GM23248 (cell line): ENCODE measurements at regions not wholly inside any gene's neighbourhood (a gene's known extent, or its start where the extent isn't known, plus 50 kb on each side); places are given as distances from the start of the nearest gene placed in this dataset.

ENCODE experiments used
- DNase-seq: peaks from one replicate; pipeline ENCODE4 v3.0.0-alpha.2; 2015
- H2AFZ ChIP-seq: fragments of 200-600 bp; sonication (generic); 2 replicates; pipeline ENCODE4 v1.6.1; 2016; ENCODE audit warnings: antibody characterized with exemption
- H3F3A ChIP-seq: fragments of 200-600 bp; sonication (generic); 2 replicates; pipeline ENCODE4 v1.6.1; 2016; ENCODE audit warnings: mild to moderate bottlenecking, antibody characterized with exemption, mixed run types; ENCODE audit not compliant: insufficient read depth
- H3K27ac ChIP-seq: fragments of 200-600 bp; sonication (generic); 2 replicates; pipeline ENCODE4 v1.5.1; 2016; ENCODE audit warnings: mild to moderate bottlenecking
- H3K27me3 ChIP-seq: fragments of 200-600 bp; sonication (generic); replicated peaks from 2 replicates; pipeline ENCODE4 v1.6.1; 2016; ENCODE audit warnings: mild to moderate bottlenecking; ENCODE audit not compliant: insufficient read depth
- H3K36me3 ChIP-seq: fragments of 200-600 bp; sonication (generic); 2 replicates; pipeline ENCODE4 v1.6.1; 2016; ENCODE audit warnings: low read depth, mild to moderate bottlenecking
- H3K4me1 ChIP-seq: fragments of 200-600 bp; sonication (generic); 2 replicates; pipeline ENCODE4 v1.6.1; 2016; ENCODE audit warnings: mild to moderate bottlenecking; ENCODE audit not compliant: insufficient read depth
- H3K4me2 ChIP-seq: fragments of 200-600 bp; sonication (generic); one replicate; pipeline ENCODE4 v1.6.1; 2016; ENCODE audit warnings: mild to moderate bottlenecking; ENCODE audit not compliant: unreplicated experiment
- H3K4me3 ChIP-seq: fragments of 200-600 bp; sonication (generic); 2 replicates; pipeline ENCODE4 v1.5.1; 2016; ENCODE audit warnings: mild to moderate bottlenecking
- H3K79me2 ChIP-seq: fragments of 200-600 bp; sonication (generic); 2 replicates; pipeline ENCODE4 v1.6.1; 2016; ENCODE audit warnings: mild to moderate bottlenecking; ENCODE audit not compliant: insufficient read depth
- H3K9ac ChIP-seq: fragments of 200-600 bp; sonication (generic); 2 replicates; pipeline ENCODE4 v1.6.1; 2016; ENCODE audit warnings: mild to moderate bottlenecking
- H3K9me2 ChIP-seq: fragments of 200-600 bp; sonication (generic); 2 replicates; pipeline ENCODE4 v1.6.1; 2016; ENCODE audit warnings: mixed run types, mild to moderate bottlenecking, moderate library complexity; ENCODE audit not compliant: insufficient read depth
- H3K9me3 ChIP-seq: fragments of 200-600 bp; sonication (generic); one replicate; pipeline ENCODE4 v1.6.1; 2017; ENCODE audit warnings: low read depth
- H4K20me1 ChIP-seq: fragments of 200-600 bp; sonication (generic); 2 replicates; pipeline ENCODE4 v1.6.0; 2016; ENCODE audit not compliant: insufficient read depth
- EZH2 ChIP-seq: fragments of 200-600 bp; sonication (generic); IDR thresholded peaks from 2 replicates; pipeline ENCODE4 v1.6.1; 2018; ENCODE audit warnings: antibody characterized with exemption, mild to moderate bottlenecking; ENCODE audit not compliant: insufficient read depth, poor library complexity, severe bottlenecking
- EZH2phosphoT487 ChIP-seq: fragments of 200-600 bp; sonication (generic); IDR thresholded peaks from 2 replicates; pipeline ENCODE4 v1.6.1; 2018; ENCODE audit warnings: antibody characterized with exemption, moderate library complexity, mild to moderate bottlenecking, low read depth; ENCODE audit not compliant: insufficient read depth
- WGBS, 2 experiments: methylation state at CpG; one replicate each; pipeline ENCODE4 v1.1.6; 2015 to 2017; ENCODE audit warnings: low lambda C conversion rate in 2 of 2, low coverage in 1 of 2; ENCODE audit errors: missing lambda C conversion rate in 2 of 2; 5-methylcytosine and 5-hydroxymethylcytosine counted together
- in situ Hi-C: fragments of 300-500 bp; cut with MboI; formaldehyde crosslinking; loops from 2 replicates; pipeline ENCODE4 v1.15.0; 2020

- H3F3A ChIP-seq = no peaks in the 10 kb centered on the region
- H3K9ac ChIP-seq = no peak overlapping the region
- no peak overlapping the region for H3K27ac ChIP-seq
- no peaks in the 10 kb centered on the region for H4K20me1 ChIP-seq
- H3K9me3 ChIP-seq = no peaks in the 10 kb centered on the region
- no peak overlapping the region for H3K4me3 ChIP-seq
- H3K9me2 ChIP-seq = no peaks in the 10 kb centered on the region
- H3K36me3 ChIP-seq = no peaks in the 10 kb centered on the region
- no peaks in the 10 kb centered on the region for H3K27me3 ChIP-seq
- no peak overlapping the region for H3K4me2 ChIP-seq
- TF ChIP-seq EZH2 (no peak), EZH2phosphoT487 (no peak)
- H2AFZ ChIP-seq = peak overlapping the region; percentile 9; the same call in 1 of the 2 replicates
- DNase-seq = no peak
- no peaks in the 10 kb centered on the region for H3K79me2 ChIP-seq
- 0 out of 2 replicates have a peak, but pooled peaks cover 5% of the 10 kb centered on the region for H3K4me1 ChIP-seq
- in situ Hi-C loops = no loop called here
Observed at GRCh38 chr5:92581249-92581648, 999.8 kb downstream of the NR2F1-AS1 start.

- in situ Hi-C loops = no loop called here
- Histone ChIP-seq H3K36me3 (no peaks in the 10 kb centered on the region), H3F3A (no peaks in the 10 kb centered on the region), H3K9me2 (no peaks in the 10 kb centered on the region), H3K4me1 (0 out of 2 replicates have a peak, but pooled peaks cover 5% of the 10 kb centered on the region), H3K4me2 (no peak overlapping the region), H3K79me2 (no peaks in the 10 kb centered on the region), H3K9me3 (no peaks in the 10 kb centered on the region), H3K4me3 (no peak overlapping the region), H3K9ac (no peak overlapping the region), H4K20me1 (no peaks in the 10 kb centered on the region), H3K27ac (no peak overlapping the region), H3K27me3 (no peaks in the 10 kb centered on the region), H2AFZ (peak overlapping the region; percentile 9; the same call in 1 of the 2 replicates)
- 40 to 54% methylated on average over 2 of the region's 2 CpGs for WGBS, 2 experiments
- DNase-seq = peak; percentile 22
- TF ChIP-seq EZH2 = no peak
- no peak for TF ChIP-seq EZH2phosphoT487
Observed at GRCh38 chr5:92580814-92581213, 1000.2 kb downstream of the NR2F1-AS1 start.

DNA sequence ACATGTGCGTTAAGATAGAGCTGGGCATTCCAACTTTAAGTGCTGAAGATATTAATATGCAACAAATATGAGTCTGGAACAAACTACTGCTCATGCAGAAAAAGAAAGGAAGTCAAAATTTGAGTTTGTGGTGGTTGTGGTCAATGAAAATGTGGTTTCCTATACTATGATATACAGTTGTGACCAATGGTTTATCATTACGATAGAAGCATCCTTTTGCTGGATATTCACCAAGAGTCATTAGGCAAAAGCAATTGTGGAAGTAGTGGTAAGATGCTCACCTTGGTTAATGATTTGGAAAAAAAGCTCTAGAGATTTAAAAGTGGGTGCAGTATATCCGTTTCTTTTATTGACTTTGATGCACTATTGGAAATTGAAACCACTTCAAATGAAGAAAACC, 1007.0 kb downstream of the NR2F1-AS1 start:
- Histone ChIP-seq H3K4me2 (no peak overlapping the region), H3K27ac (no peak overlapping the region), H3F3A (no peaks in the 10 kb centered on the region), H3K9ac (no peak overlapping the region), H3K9me3 (no peaks in the 10 kb centered on the region), H4K20me1 (no peaks in the 10 kb centered on the region), H3K9me2 (no peaks in the 10 kb centered on the region), H3K36me3 (no peaks in the 10 kb centered on the region), H3K4me1 (no peaks in the 10 kb centered on the region), H3K4me3 (no peak overlapping the region), H3K27me3 (no peaks in the 10 kb centered on the region), H3K79me2 (no peaks in the 10 kb centered on the region), H2AFZ (no peak overlapping the region)
- no peak for TF ChIP-seq EZH2phosphoT487
- no peak for TF ChIP-seq EZH2
- WGBS, 2 experiments = 73 to 87% methylated on average over 3 of the region's 3 CpGs
- no peak for DNase-seq
- in situ Hi-C loops = no loop called here

DNA sequence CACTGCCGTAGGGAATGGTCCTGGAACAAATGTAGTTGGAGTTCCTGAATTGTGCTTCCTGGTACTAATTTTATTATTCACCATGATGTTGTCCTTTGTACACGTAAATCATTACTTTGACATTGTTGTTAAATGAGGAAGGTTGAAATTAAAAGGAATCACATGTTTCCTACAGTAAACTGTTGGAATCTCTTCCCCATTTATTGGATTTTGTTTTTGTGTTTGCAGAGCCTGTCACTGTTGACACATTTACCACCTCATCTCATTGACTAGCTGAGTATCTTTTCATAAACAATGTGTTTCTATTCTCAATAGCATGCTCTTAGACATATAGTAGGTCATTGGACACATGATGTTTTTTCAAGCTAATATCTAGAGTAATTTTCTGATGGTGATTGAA, 1012.5 kb downstream of the NR2F1-AS1 start:
- H3K9me3 ChIP-seq = no peaks in the 10 kb centered on the region
- no peaks in the 10 kb centered on the region for H3K36me3 ChIP-seq
- TF ChIP-seq EZH2 (no peak), EZH2phosphoT487 (no peak)
- in situ Hi-C loops = no loop called here
- H3K9me2 ChIP-seq = no peaks in the 10 kb centered on the region
- 66 to 70% methylated on average over 2 of the region's 2 CpGs for WGBS, 2 experiments
- DNase-seq = no peak
- no peaks in the 10 kb centered on the region for H4K20me1 ChIP-seq
- no peak overlapping the region for H3K4me3 ChIP-seq
- no peak overlapping the region for H3K27ac ChIP-seq
- 0 out of 2 replicates have a peak overlapping the region, but pooled peaks have one; percentile 4 for H2AFZ ChIP-seq
- H3K79me2 ChIP-seq = no peaks in the 10 kb centered on the region
- H3K4me1 ChIP-seq = no peaks in the 10 kb centered on the region
- H3K4me2 ChIP-seq = no peak overlapping the region
- no peaks in the 10 kb centered on the region for H3F3A ChIP-seq
- no peak overlapping the region for H3K9ac ChIP-seq
- no peaks in the 10 kb centered on the region for H3K27me3 ChIP-seq
